WERI-Rb-1 (cell line): ENCODE measurements at regions not wholly inside any gene's neighbourhood (a gene's known extent, or its start where the extent isn't known, plus 50 kb on each side); places are given as distances from the start of the nearest gene placed in this dataset.

Source experiments
- DNase-seq: peaks from one replicate; pipeline ENCODE4 v3.0.0-alpha.2; 2020
- H3K27ac ChIP-seq: fragments of 250-450 bp; sonication (Bioruptor Pico); 2 replicates; pipeline ENCODE4 v1.5.1; 2020; ENCODE audit warnings: mild to moderate bottlenecking, moderate library complexity
- H3K27me3 ChIP-seq: fragments of 250-450 bp; sonication (Bioruptor Pico); 2 replicates; pipeline ENCODE4 v1.5.1; 2021; ENCODE audit warnings: mild to moderate bottlenecking, low read depth, moderate library complexity; ENCODE audit not compliant: insufficient read depth, severe bottlenecking
- H3K36me3 ChIP-seq: fragments of 250-450 bp; sonication (Bioruptor Pico); 2 replicates; pipeline ENCODE4 v1.5.1; 2020; ENCODE audit warnings: mild to moderate bottlenecking, moderate library complexity
- H3K4me3 ChIP-seq: 2 replicates; pipeline ENCODE4 v1.5.1; 2011; ENCODE audit warnings: low read depth, mild to moderate bottlenecking, control low read depth, low read length
- H3K9me3 ChIP-seq: fragments of 250-450 bp; sonication (Bioruptor Pico); 2 replicates; pipeline ENCODE4 v1.5.1; 2021; ENCODE audit warnings: mild to moderate bottlenecking, moderate library complexity; ENCODE audit not compliant: severe bottlenecking
- CTCF ChIP-seq: IDR thresholded peaks from 2 replicates; pipeline ENCODE4 v1.5.1; 2011; ENCODE audit warnings: low read depth, mild to moderate bottlenecking, control low read depth, inconsistent platforms, low read length

GRCh38 chr12:43058616-43059015 lies 469.1 kb upstream of the PRICKLE1 start:
- no peak overlapping the region for H3K27ac ChIP-seq
- no peak for TF ChIP-seq CTCF
- H3K9me3 ChIP-seq, result no peaks in the 10 kb centered on the region
- no peak overlapping the region for H3K4me3 ChIP-seq
- no peaks in the 10 kb centered on the region for H3K36me3 ChIP-seq
- no peak for DNase-seq
- no peaks in the 10 kb centered on the region for H3K27me3 ChIP-seq

- DNase-seq, result no peak
- Histone ChIP-seq H3K9me3 (no peaks in the 10 kb centered on the region), H3K4me3 (no peak overlapping the region), H3K36me3 (no peaks in the 10 kb centered on the region), H3K27me3 (no peaks in the 10 kb centered on the region), H3K27ac (no peak overlapping the region)
- no peak for TF ChIP-seq CTCF
Measured at GRCh38 chr12:43057566-43057965, 468.0 kb upstream of the PRICKLE1 start.

DNA sequence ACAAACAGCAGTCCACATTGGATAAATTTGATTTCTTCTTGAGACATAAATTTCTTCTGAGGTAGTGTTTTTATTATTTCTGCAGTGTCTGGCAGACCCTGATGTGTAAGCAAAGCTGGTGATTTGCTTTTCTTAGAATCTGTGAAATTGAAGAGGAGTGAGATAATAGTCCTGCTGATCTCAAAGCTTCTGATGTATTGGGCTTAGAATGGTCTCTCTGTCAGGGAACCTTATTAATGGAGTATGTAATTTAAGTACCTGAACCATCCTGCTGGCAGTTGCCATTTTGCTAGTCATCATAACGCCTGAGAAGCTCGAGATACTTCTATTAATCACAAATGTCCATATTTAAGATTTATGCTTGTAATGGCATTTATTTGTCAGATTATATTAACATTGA lies 464.5 kb upstream of the PRICKLE1 start:
- Histone ChIP-seq H3K27ac (no peak overlapping the region), H3K4me3 (no peak overlapping the region), H3K9me3 (no peaks in the 10 kb centered on the region)

GRCh38 chr12:43052441-43052840 lies 462.9 kb upstream of the PRICKLE1 start:
- H3K27me3 ChIP-seq, result no peaks in the 10 kb centered on the region
- H3K9me3 ChIP-seq, result no peaks in the 10 kb centered on the region
- DNase-seq, result no peak
- H3K4me3 ChIP-seq, result no peak overlapping the region
- TF ChIP-seq CTCF, result no peak
- H3K36me3 ChIP-seq, result no peaks in the 10 kb centered on the region
- H3K27ac ChIP-seq, result no peak overlapping the region

More for the DNA sequence above, 464.5 kb upstream of the PRICKLE1 start:
- Histone ChIP-seq H3K36me3 (no peaks in the 10 kb centered on the region), H3K27me3 (no peaks in the 10 kb centered on the region)
- DNase-seq, result no peak
- no peak for TF ChIP-seq CTCF

GRCh38 chr12:43044241-43044640 lies 454.7 kb upstream of the PRICKLE1 start:
- DNase-seq, result no peak
- no peak for TF ChIP-seq CTCF
- Histone ChIP-seq H3K27ac (no peak overlapping the region), H3K27me3 (no peaks in the 10 kb centered on the region), H3K9me3 (no peaks in the 10 kb centered on the region), H3K36me3 (no peaks in the 10 kb centered on the region), H3K4me3 (no peak overlapping the region)

GRCh38 chr12:43038991-43039390 lies 449.4 kb upstream of the PRICKLE1 start:
- H3K36me3 ChIP-seq, result no peaks in the 10 kb centered on the region
- TF ChIP-seq CTCF, result no peak
- DNase-seq, result no peak
- no peak overlapping the region for H3K27ac ChIP-seq
- H3K4me3 ChIP-seq, result no peak overlapping the region
- no peaks in the 10 kb centered on the region for H3K27me3 ChIP-seq
- H3K9me3 ChIP-seq, result no peaks in the 10 kb centered on the region
